ENCODE measurements at regions not wholly inside any gene's neighbourhood (a gene's known extent, or its start where the extent isn't known, plus 50 kb on each side); places are given as distances from the start of the nearest gene placed in this dataset.
A peak's percentile ranks its signal among the peaks of the same experiment; 100 is the strongest.
"Not testable (repeated sequence)": the region's sequence is repeated elsewhere in the genome, so short reads cannot be mapped to it uniquely, and the experiment has no call there.

- 46 to 100% (median 76%) methylated on average over 1 to 3 of the region's 3 CpGs for WGBS, 10 experiments
- no peak for ATAC-seq (replicated peaks in 6 of 8)
- no peak overlapping the region for H3K4me3 ChIP-seq
- no peak overlapping the region for H3K27ac ChIP-seq
- peaks cover 0 to 11% of the 10 kb centered on the region in 2 donors for H3K4me1 ChIP-seq (replicated peaks in 1 of 2)
- in situ Hi-C loops (cut with MboI; ENCODE audit: low pct_unique_long_range_greater_than_20kb in 2 of 9, low sequenced_read_pairs in 9 of 9, unreplicated experiment in 9 of 9) = no loop called here
Measured at GRCh38 chr5:153939101-153939500, 99.6 kb downstream of the FAM114A2 start.

- in situ Hi-C loops (cut with MboI; ENCODE audit: low pct_unique_long_range_greater_than_20kb in 2 of 9, low sequenced_read_pairs in 9 of 9, unreplicated experiment in 9 of 9) = no loop called here
Measured at GRCh38 chr5:153938191-153938842, 100.4 kb downstream of the FAM114A2 start.

GRCh38 chr5:153937661-153938060 is 101.0 kb downstream of the FAM114A2 start:
- in situ Hi-C loops (cut with MboI; ENCODE audit: low pct_unique_long_range_greater_than_20kb in 2 of 9, low sequenced_read_pairs in 9 of 9, unreplicated experiment in 9 of 9) = no loop called here
- H3K4me1 ChIP-seq (replicated peaks in 1 of 2) = peaks cover 0 to 11% of the 10 kb centered on the region in 2 donors
- H3K27ac ChIP-seq = no peak overlapping the region
- H3K4me3 ChIP-seq = no peak overlapping the region
- peak in 1 of 8 experiments; percentile 14 for ATAC-seq (replicated peaks in 6 of 8)
- WGBS, 10 experiments = 13 to 100% (median 80%) methylated on average over 1 to 2 of the region's 2 CpGs; no CpG with 5 or more reads in 1 of the 10 experiments

More at GRCh38 chr5:153938191-153938842, 100.4 kb downstream of the FAM114A2 start:
- H3K4me3 ChIP-seq = no peak overlapping the region
- H3K27ac ChIP-seq = no peak overlapping the region
- H3K4me1 ChIP-seq (replicated peaks in 1 of 2) = peaks cover 0 to 11% of the 10 kb centered on the region in 2 donors
- peak in 4 of 8 experiments; percentile 32 to 94 (median 48) for ATAC-seq (replicated peaks in 6 of 8)

DNA sequence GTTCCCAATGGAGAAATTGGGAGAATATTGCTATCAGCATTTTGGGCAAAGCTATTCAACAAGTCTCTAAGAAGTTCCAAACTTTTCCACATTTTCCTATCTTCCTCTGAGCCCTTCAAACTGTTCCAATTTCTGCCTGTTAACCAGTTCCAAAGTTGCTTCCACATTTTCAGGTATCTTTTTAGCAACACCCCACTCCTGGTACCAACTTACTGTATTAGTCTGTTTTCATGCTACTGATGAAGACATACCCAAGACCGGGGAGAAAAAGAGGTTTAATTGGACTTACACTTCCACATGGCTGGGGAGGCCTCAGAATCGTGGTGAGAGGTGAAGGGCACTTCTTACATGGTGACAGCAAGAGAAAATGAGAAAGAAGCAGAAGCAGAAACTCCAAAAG is 103.6 kb downstream of the FAM114A2 start:
- ATAC-seq (replicated peaks in 6 of 8); in situ Hi-C loops (cut with MboI; ENCODE audit: low pct_unique_long_range_greater_than_20kb in 2 of 9, low sequenced_read_pairs in 9 of 9, unreplicated experiment in 9 of 9); H3K4me3 ChIP-seq; H3K27ac ChIP-seq: not testable (repeated sequence)
- WGBS, 10 experiments = 0 to 73% (median 37%) methylated on average over 1 to 2 of the region's 2 CpGs; no CpG with 5 or more reads in 4 of the 10 experiments
- H3K4me1 ChIP-seq (replicated peaks in 1 of 2) = peaks cover 0 to 11% of the 10 kb centered on the region in 2 donors

GRCh38 chr5:153926201-153926600 is 112.5 kb downstream of the FAM114A2 start:
- no peak for ATAC-seq (replicated peaks in 6 of 8)
- in situ Hi-C loops (cut with MboI; ENCODE audit: low pct_unique_long_range_greater_than_20kb in 2 of 9, low sequenced_read_pairs in 9 of 9, unreplicated experiment in 9 of 9) = no loop called here
- H3K4me3 ChIP-seq = no peak overlapping the region
- no peak overlapping the region for H3K27ac ChIP-seq
- H3K4me1 ChIP-seq (replicated peaks in 1 of 2) = no peaks in the 10 kb centered on the region

DNA sequence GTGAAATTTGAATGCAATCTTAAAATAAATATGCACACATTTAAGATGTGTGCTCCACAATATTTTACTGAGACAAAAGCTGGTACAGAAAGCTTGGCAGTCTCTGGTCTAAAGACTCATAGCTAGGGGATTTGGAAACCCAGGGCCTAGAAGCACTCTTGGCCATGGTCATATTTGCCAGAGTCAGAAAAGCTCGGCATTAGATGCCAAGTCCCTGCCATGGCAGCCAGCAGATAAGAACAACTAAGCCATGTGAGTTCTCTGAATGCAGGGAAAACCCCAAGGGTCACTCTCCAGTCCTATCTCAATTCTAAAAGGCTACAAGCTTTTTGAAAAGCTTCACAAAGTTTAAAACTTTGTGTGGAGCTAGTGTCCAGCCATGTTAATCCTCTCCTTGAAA is 119.5 kb downstream of the FAM114A2 start:
- no peak overlapping the region for H3K4me3 ChIP-seq
- no peak for ATAC-seq (replicated peaks in 6 of 8)
- no peak overlapping the region for H3K27ac ChIP-seq
- in situ Hi-C loops (cut with MboI; ENCODE audit: low pct_unique_long_range_greater_than_20kb in 2 of 9, low sequenced_read_pairs in 9 of 9, unreplicated experiment in 9 of 9) = no loop called here
- H3K4me1 ChIP-seq (replicated peaks in 1 of 2) = no peaks in the 10 kb centered on the region
- 0 to 100% (median 47%) methylated on average over 1 of the region's 1 CpG; no CpG with 5 or more reads in 4 of the 10 experiments for WGBS, 10 experiments

GRCh38 chr5:153907170-153907775 is 131.4 kb downstream of the FAM114A2 start:
- no peak for ATAC-seq (replicated peaks in 6 of 8)
- in situ Hi-C loops (cut with MboI; ENCODE audit: low pct_unique_long_range_greater_than_20kb in 2 of 9, low sequenced_read_pairs in 9 of 9, unreplicated experiment in 9 of 9) = no loop called here
- Histone ChIP-seq H3K27ac (no peak overlapping the region), H3K4me1 (replicated peaks in 1 of 2) (peaks cover 6% of the 10 kb centered on the region in 2 donors), H3K4me3 (no peak overlapping the region)

DNA sequence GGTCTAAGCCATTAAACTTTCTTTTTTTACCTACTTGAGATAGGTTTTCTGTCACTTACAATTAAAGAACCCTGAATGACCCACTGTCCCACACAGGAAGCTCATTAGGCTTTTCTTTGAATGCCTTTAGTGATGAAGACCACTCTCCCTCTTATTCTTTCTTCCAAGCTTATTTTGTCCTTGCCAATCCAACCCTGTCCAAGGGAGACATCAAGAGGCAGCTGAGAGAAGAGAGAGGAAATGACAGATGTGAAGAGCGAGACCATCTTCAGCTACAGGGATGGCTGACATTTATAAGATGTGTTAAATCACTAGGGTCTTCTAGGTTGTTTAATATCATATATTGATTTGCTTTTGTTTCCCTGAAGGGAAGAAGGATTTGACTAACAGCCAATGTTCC is 133.5 kb downstream of the FAM114A2 start:
- 75 to 100% (median 92%) methylated on average over 1 of the region's 1 CpG; no CpG with 5 or more reads in 4 of the 10 experiments for WGBS, 10 experiments
- ATAC-seq (replicated peaks in 6 of 8) = peak in 5 of 8 experiments; percentile 21 to 60 (median 41)
- Histone ChIP-seq H3K4me1 (replicated peaks in 1 of 2) (peaks cover 6% of the 10 kb centered on the region in 2 donors), H3K4me3 (no peak overlapping the region), H3K27ac (no peak overlapping the region)
- in situ Hi-C loops (cut with MboI; ENCODE audit: low pct_unique_long_range_greater_than_20kb in 2 of 9, low sequenced_read_pairs in 9 of 9, unreplicated experiment in 9 of 9) = no loop called here

DNA sequence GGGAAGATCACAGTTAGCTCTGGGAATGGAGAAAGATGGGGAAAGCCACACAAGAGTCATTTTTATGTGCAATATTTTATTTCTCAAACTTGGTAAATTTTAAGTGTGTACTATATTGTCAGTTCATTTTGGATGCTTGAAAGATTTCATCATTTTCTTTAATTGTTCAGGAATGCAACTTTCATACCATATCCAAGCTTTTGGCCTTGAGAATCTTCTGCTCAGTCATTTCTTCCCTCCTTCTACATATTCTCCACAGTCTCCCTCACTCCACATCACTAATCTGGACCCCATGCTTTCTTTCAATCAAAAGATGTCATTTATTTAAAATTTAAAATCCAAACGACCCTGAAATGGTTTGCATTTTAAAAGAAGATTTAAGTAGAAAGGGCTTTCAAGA is 135.4 kb downstream of the FAM114A2 start:
- no peak for ATAC-seq (replicated peaks in 6 of 8)
- Histone ChIP-seq H3K27ac (no peak overlapping the region), H3K4me3 (no peak overlapping the region), H3K4me1 (replicated peaks in 1 of 2) (peaks cover 6 to 9% of the 10 kb centered on the region in 2 donors)
- in situ Hi-C loops (cut with MboI; ENCODE audit: low pct_unique_long_range_greater_than_20kb in 2 of 9, low sequenced_read_pairs in 9 of 9, unreplicated experiment in 9 of 9) = no loop called here
- WGBS, 10 experiments = 0 to 50% (median 14%) methylated on average over 1 of the region's 1 CpG; no CpG with 5 or more reads in 1 of the 10 experiments

- H3K27ac ChIP-seq = no peak overlapping the region
- peaks cover 6 to 9% of the 10 kb centered on the region in 2 donors for H3K4me1 ChIP-seq (replicated peaks in 1 of 2)
- no peak for ATAC-seq (replicated peaks in 6 of 8)
- WGBS, 10 experiments = 43 to 100% (median 89%) methylated on average over 1 of the region's 1 CpG; no CpG with 5 or more reads in 5 of the 10 experiments
- H3K4me3 ChIP-seq = no peak overlapping the region
- in situ Hi-C loops (cut with MboI; ENCODE audit: low pct_unique_long_range_greater_than_20kb in 2 of 9, low sequenced_read_pairs in 9 of 9, unreplicated experiment in 9 of 9) = no loop called here
Measured at GRCh38 chr5:153902016-153902415, 136.7 kb downstream of the FAM114A2 start.

- ATAC-seq (replicated peaks in 6 of 8) = no peak
- 25 to 100% (median 76%) methylated on average over 1 to 3 of the region's 3 CpGs; no CpG with 5 or more reads in 4 of the 10 experiments for WGBS, 10 experiments
Measured at GRCh38 chr5:153901449-153901848, 137.3 kb downstream of the FAM114A2 start.

GRCh38 chr5:153900703-153901395 is 137.9 kb downstream of the FAM114A2 start:
- H3K27ac ChIP-seq = no peak overlapping the region
- in situ Hi-C loops (cut with MboI; ENCODE audit: low pct_unique_long_range_greater_than_20kb in 2 of 9, low sequenced_read_pairs in 9 of 9, unreplicated experiment in 9 of 9) = no loop called here
- H3K4me3 ChIP-seq = no peak overlapping the region
- peak in 3 of 8 experiments; percentile 43 to 48 (median 46) for ATAC-seq (replicated peaks in 6 of 8)
- WGBS, 10 experiments = 0 to 100% (median 84%) methylated on average over 1 to 3 of the region's 3 CpGs
- peaks cover 6 to 9% of the 10 kb centered on the region in 2 donors for H3K4me1 ChIP-seq (replicated peaks in 1 of 2)

More at GRCh38 chr5:153901449-153901848, 137.3 kb downstream of the FAM114A2 start:
- Histone ChIP-seq H3K4me3 (no peak overlapping the region), H3K4me1 (replicated peaks in 1 of 2) (peaks cover 6 to 9% of the 10 kb centered on the region in 2 donors), H3K27ac (no peak overlapping the region)
- in situ Hi-C loops (cut with MboI; ENCODE audit: low pct_unique_long_range_greater_than_20kb in 2 of 9, low sequenced_read_pairs in 9 of 9, unreplicated experiment in 9 of 9) = no loop called here

DNA sequence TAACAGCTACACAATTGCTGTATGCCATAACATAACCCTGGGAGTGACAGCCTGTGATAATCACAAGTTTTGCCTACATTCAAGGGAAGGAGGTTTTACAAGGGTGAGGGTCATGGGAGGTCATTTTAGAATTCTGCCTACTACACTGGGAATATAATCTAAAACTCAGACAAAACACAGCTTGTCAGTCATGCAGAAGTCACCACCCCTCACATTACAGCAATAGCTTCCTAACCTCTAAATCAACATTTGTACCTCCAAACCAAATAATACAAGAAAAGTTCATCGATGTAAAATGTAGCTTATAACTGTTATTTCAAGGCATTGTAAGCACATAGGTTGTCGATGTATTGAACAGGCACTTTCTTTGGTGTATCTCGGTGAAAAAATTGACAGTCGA is 139.0 kb downstream of the FAM114A2 start:
- H3K27ac ChIP-seq = no peak overlapping the region
- WGBS, 10 experiments = 60 to 96% (median 86%) methylated on average over 1 to 4 of the region's 4 CpGs; no CpG with 5 or more reads in 3 of the 10 experiments
- H3K4me3 ChIP-seq = no peak overlapping the region
- ATAC-seq (replicated peaks in 6 of 8) = no peak
- H3K4me1 ChIP-seq (replicated peaks in 1 of 2) = peaks cover under 1 to 9% of the 10 kb centered on the region in 2 donors
- in situ Hi-C loops (cut with MboI; ENCODE audit: low pct_unique_long_range_greater_than_20kb in 2 of 9, low sequenced_read_pairs in 9 of 9, unreplicated experiment in 9 of 9) = no loop called here

Measured in motor neuron (in vitro differentiated cells).